Mucosa of rectum (tissue), 2 donors: ENCODE measurements at regions not wholly inside any gene's neighbourhood (a gene's known extent, or its start where the extent isn't known, plus 50 kb on each side); places are given as distances from the start of the nearest gene placed in this dataset.

Experiments
- H3K27ac ChIP-seq, 2 donors: one replicate each; pipeline ENCODE4 v1.7.0; 2013; ENCODE audit warnings: inconsistent platforms in 2 of 2, low read depth in 2 of 2, low read length in 2 of 2
- H3K27me3 ChIP-seq, 2 donors: one replicate each; pipeline ENCODE4 v1.7.0; 2013; ENCODE audit warnings: low read length in 2 of 2; ENCODE audit not compliant: control insufficient read depth in 2 of 2, insufficient read depth in 2 of 2
- H3K36me3 ChIP-seq, 2 donors: one replicate each; pipeline ENCODE4 v1.7.0; 2013; ENCODE audit warnings: low read length in 2 of 2; ENCODE audit not compliant: control insufficient read depth in 2 of 2, insufficient read depth in 2 of 2
- H3K4me1 ChIP-seq, 2 donors: one replicate each; pipeline ENCODE4 v1.7.0; 2013; ENCODE audit warnings: low read length in 2 of 2, mild to moderate bottlenecking in 1 of 2; ENCODE audit not compliant: control insufficient read depth in 2 of 2, insufficient read depth in 2 of 2
- H3K4me3 ChIP-seq, 2 donors: one replicate each; pipeline ENCODE4 v1.7.0; 2013; ENCODE audit warnings: low read length in 2 of 2
- H3K9ac ChIP-seq, 2 donors: one replicate each; pipeline ENCODE4 v1.7.0; 2013; ENCODE audit warnings: low read length in 2 of 2, low read depth in 1 of 2, mild to moderate bottlenecking in 1 of 2
- H3K9me3 ChIP-seq, 2 donors: one replicate each; pipeline ENCODE4 v1.7.0; 2013; ENCODE audit warnings: low read length in 2 of 2; ENCODE audit not compliant: control insufficient read depth in 2 of 2
- donor health status: healthy.
- donor health status: Normal muscosa, but diverticular disease.

DNA sequence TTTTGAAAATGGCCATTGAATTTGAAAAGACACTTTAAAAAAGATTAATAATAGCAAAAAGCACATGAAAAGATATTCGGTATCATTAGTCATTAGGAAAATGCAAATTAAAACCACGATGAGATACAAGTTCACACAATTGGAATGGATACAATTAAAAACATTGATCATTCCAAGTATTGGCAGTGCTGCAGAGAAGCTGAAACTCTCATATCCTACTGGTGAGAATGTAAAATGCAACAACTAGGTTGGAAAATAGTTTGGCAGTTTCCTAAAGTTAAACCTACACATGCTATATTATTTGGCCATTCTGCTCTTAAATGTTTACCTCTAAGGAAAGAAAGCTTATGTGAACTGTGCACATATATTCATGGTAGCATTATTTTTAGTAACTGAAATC is 838.7 kb upstream of the PRMT6 start:
- no peaks in the 10 kb centered on the region for H3K27me3 ChIP-seq
- H3K27ac ChIP-seq, result no peak overlapping the region
- no peaks in the 10 kb centered on the region for H3K4me1 ChIP-seq
- no peak overlapping the region for H3K9ac ChIP-seq
- no peak overlapping the region for H3K4me3 ChIP-seq
- H3K36me3 ChIP-seq, result no peaks in the 10 kb centered on the region
- no peaks in the 10 kb centered on the region for H3K9me3 ChIP-seq

DNA sequence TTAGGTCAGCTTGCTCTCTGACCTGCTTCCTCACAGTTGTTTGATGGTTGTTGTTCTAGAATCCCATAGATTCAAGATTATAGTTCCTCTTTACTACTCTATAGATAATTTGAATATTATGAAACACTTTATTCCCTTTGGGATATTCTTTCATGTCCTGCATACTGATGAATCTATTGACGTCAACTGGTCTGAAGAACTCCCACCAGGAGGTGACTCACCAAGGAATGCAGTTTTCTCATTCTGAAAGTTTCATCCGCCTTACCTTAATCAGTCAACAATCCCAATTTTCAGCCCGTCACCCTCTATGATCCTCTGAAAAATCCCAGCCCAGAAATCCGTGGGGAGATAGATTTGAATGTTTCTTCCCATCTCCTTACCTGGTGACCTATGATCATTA is 834.1 kb upstream of the PRMT6 start:
- Histone ChIP-seq H3K27me3 (no peaks in the 10 kb centered on the region), H3K9me3 (no peaks in the 10 kb centered on the region), H3K4me3 (no peak overlapping the region)

DNA sequence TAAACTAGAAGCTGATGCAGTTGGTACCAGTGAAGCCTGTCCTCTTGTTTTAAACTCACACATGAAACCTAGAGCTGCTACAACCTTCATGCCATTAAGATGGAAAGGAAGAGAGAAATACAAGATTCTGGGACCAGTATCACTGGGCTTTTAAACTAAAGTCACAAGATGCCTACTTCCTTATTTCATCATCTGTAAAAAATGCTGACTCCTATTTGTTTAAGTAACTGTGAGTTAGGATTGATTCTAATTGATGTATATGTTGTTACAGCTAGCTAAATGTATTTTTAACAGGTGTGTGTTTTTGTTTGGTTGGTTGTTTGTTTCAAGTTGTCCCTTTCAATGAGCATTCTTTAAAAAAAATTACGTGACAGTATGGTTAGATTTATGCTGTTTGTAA is 833.3 kb upstream of the PRMT6 start:
- no peak overlapping the region for H3K4me3 ChIP-seq
- no peaks in the 10 kb centered on the region for H3K9me3 ChIP-seq
- H3K9ac ChIP-seq, result no peak overlapping the region
- no peaks in the 10 kb centered on the region for H3K27me3 ChIP-seq
- no peaks in the 10 kb centered on the region for H3K36me3 ChIP-seq
- H3K4me1 ChIP-seq, result no peaks in the 10 kb centered on the region
- H3K27ac ChIP-seq, result no peak overlapping the region

More for the DNA sequence above, 834.1 kb upstream of the PRMT6 start:
- Histone ChIP-seq H3K27ac (no peak overlapping the region), H3K4me1 (no peaks in the 10 kb centered on the region), H3K9ac (no peak overlapping the region), H3K36me3 (no peaks in the 10 kb centered on the region)

DNA sequence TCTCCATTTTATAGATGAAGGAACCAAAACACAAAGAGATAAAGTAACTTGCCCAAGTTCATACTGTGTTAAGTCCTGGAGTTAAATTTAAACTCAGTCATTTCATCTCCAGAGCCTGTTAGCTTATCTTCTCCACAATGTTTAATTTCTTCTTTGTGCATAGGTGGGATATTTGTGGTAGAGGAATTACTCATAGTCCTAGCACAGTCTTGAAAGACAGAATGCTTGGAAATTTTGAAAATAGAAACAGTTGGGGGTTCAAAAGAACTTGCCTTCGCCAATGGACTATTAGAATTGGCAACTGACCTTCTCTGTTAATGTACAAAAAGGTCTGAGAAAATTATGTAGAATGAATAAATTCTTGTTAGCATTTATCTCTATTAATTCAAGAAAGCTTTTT is 832.0 kb upstream of the PRMT6 start:
- H3K27me3 ChIP-seq, result no peaks in the 10 kb centered on the region
- no peak overlapping the region for H3K9ac ChIP-seq
- no peaks in the 10 kb centered on the region for H3K36me3 ChIP-seq
- no peak overlapping the region for H3K27ac ChIP-seq
- H3K4me1 ChIP-seq, result no peaks in the 10 kb centered on the region
- no peak overlapping the region for H3K4me3 ChIP-seq
- H3K9me3 ChIP-seq, result no peaks in the 10 kb centered on the region

DNA sequence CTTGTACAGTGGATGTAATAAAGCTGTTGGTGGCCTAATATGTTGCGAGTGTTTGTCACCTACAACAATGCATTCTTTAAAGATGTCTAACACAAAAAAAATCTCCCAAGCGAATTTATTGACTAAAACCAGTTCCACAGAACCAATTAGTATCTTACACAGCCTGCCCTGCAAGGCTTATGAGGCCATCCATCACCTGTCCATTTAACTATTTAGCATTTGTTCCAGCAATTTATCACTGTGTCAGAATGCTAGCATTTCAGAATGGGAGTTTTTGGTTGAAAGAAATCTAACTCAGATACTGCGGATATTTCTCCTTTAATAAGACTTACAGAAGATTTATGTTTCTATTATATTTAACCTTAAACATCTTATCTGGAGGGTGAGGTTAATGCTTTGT is 831.1 kb upstream of the PRMT6 start:
- Histone ChIP-seq H3K4me3 (no peak overlapping the region), H3K4me1 (no peaks in the 10 kb centered on the region), H3K36me3 (no peaks in the 10 kb centered on the region), H3K27me3 (no peaks in the 10 kb centered on the region), H3K9ac (no peak overlapping the region), H3K27ac (no peak overlapping the region), H3K9me3 (no peaks in the 10 kb centered on the region)

DNA sequence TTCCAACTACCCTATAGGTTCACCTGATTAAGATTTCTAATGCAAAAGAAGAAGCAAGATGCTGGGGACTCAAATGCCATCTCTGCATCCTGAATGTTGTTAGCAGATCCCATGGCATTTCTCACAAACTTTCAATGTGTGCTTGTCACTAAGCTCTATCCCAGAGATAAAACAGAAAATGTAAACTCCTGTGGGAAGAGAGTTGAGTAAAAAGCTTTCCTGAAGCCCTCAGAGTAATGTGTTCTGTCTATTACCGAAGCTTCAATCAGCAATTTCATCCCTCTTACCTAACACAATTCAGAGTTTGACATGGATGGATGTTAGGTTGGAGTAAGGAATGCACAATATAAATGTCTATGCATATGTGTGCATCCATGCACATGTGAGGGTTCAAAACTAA is 829.9 kb upstream of the PRMT6 start:
- H3K27me3 ChIP-seq, result no peaks in the 10 kb centered on the region
- no peaks in the 10 kb centered on the region for H3K9me3 ChIP-seq
- no peak overlapping the region for H3K4me3 ChIP-seq
- H3K27ac ChIP-seq, result no peak overlapping the region
- no peaks in the 10 kb centered on the region for H3K36me3 ChIP-seq
- no peak overlapping the region for H3K9ac ChIP-seq
- H3K4me1 ChIP-seq, result no peaks in the 10 kb centered on the region

DNA sequence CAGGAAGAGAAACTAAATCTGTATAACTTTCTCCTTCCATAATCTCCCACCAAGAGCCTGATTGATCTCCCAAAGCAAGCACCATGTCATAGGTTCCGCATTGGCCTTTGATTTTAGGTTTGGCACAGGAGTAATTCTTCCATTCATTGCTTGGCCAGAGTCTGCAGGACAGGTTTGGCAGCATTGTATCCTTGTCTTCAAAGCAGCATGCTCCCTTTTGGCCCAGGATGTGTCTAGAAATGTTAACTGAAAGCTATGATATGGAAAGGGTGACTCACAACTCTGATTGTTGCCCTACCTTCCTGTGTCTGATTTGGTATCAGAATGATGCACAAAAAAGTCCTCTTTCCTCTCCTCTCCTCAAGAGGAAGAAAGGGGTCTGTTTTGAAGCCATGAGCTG is 824.3 kb upstream of the PRMT6 start:
- no peaks in the 10 kb centered on the region for H3K36me3 ChIP-seq
- no peaks in the 10 kb centered on the region for H3K4me1 ChIP-seq
- H3K9me3 ChIP-seq, result no peaks in the 10 kb centered on the region
- no peaks in the 10 kb centered on the region for H3K27me3 ChIP-seq
- no peak overlapping the region for H3K9ac ChIP-seq
- H3K27ac ChIP-seq, result no peak overlapping the region
- H3K4me3 ChIP-seq, result no peak overlapping the region

DNA sequence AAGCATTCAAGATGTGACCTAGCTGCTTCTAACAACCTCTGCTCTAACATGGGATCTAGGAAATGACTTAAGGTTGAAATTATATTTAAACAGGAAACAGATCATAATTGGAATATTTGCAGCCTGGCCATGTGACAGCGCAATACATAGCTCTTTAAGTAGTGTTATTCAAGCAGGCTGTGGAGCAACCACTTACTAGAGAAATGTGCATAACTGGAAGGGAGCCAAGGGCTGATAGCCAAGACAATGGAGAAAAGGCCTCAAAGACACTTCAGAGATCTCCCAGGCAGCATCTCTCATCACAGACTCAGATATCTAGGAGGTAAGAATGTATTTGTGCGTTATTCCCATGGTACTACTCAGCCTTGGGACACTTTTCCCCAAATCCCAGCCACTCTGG is 823.0 kb upstream of the PRMT6 start:
- Histone ChIP-seq H3K9me3 (no peaks in the 10 kb centered on the region), H3K9ac (no peak overlapping the region), H3K36me3 (no peaks in the 10 kb centered on the region), H3K4me3 (no peak overlapping the region), H3K27ac (no peak overlapping the region), H3K27me3 (no peaks in the 10 kb centered on the region), H3K4me1 (no peaks in the 10 kb centered on the region)

DNA sequence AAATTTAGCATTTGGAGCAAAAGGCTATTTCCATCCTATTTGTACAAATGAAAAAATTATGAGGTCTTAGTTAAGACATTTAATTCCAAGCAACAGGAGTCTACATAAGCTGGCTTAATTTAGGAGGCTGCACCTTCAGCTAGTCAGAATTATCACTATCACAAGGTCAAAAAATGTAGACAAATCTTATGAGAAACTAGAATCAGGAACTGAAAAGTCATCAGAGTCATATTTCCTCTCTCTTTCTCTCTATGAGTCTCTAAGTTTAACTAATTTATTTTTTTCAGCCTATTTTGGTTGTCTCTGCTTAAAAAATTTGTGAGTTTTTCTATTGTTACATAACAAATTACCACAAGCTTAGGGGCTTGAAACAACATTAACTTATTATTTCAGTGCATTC is 807.1 kb upstream of the PRMT6 start:
- Histone ChIP-seq H3K27me3 (no peaks in the 10 kb centered on the region), H3K27ac (no peak overlapping the region), H3K4me3 (no peak overlapping the region), H3K4me1 (no peaks in the 10 kb centered on the region), H3K9ac (no peak overlapping the region), H3K9me3 (no peaks in the 10 kb centered on the region), H3K36me3 (no peaks in the 10 kb centered on the region)

DNA sequence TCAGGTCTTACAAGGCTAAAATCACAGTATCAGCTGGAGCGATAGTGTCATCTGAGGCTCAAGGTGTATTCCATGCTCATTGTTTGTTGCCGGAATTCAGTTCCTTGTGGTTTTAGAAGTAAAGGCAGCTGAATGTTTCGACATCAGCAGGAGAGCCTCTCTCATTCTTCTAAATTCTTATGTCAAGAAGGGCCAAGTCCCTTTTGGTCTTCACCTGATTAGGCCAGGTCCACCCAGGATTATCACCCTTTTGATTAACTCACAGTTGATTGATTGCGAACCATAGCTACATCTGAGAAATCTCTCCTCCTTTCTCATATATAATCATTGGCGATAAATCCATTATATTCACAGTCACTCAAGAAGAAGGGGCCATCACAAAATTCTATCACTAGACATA is 806.7 kb upstream of the PRMT6 start:
- Histone ChIP-seq H3K27ac (no peak overlapping the region), H3K9me3 (no peaks in the 10 kb centered on the region), H3K4me1 (no peaks in the 10 kb centered on the region), H3K27me3 (no peaks in the 10 kb centered on the region), H3K36me3 (no peaks in the 10 kb centered on the region), H3K4me3 (no peak overlapping the region), H3K9ac (no peak overlapping the region)

DNA sequence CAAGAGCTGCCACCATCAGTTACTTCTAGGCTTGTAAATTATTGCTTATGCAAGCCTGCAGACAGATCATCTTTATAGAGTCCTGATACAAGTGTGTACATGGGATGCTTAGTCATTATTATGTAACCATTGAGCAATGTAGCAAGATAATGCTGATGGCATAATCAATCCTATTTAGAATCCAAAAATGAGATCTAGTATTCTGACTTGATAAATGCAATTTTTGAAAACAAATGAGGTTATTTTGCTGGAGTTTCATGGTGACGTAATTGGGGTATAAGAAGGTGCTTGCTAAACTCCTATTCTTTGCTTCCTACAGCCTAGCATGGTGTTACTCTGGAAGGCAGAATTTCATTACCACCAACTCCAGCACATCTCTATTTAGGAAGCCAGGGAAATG is 801.7 kb upstream of the PRMT6 start:
- Histone ChIP-seq H3K4me1 (no peaks in the 10 kb centered on the region), H3K36me3 (no peaks in the 10 kb centered on the region), H3K27ac (no peak overlapping the region), H3K4me3 (no peak overlapping the region), H3K27me3 (no peaks in the 10 kb centered on the region), H3K9me3 (no peaks in the 10 kb centered on the region), H3K9ac (no peak overlapping the region)
